ENCODE measurements at regions not wholly inside any gene's neighbourhood (a gene's known extent, or its start where the extent isn't known, plus 50 kb on each side); places are given as distances from the start of the nearest gene placed in this dataset.

GRCh38 chrX:81890521-81890920 lies 688.6 kb downstream of the SH3BGRL start:
- Histone ChIP-seq H3K4me1 (replicated peaks in 1 of 2; ENCODE audit: control insufficient read depth in 2 of 2, insufficient read depth in 2 of 2, low read length in 2 of 2) (no peaks in the 10 kb centered on the region), H3K27ac (ENCODE audit: extremely low read depth, low read depth, low read length) (no peak overlapping the region), H3K36me3 (ENCODE audit: control insufficient read depth, insufficient read depth, low read length) (no peaks in the 10 kb centered on the region), H3K4me3 (no peak overlapping the region), H4K20me1 (replicated peaks; ENCODE audit: control insufficient read depth, insufficient read depth, low read length) (no peaks in the 10 kb centered on the region), H3K27me3 (ENCODE audit: control insufficient read depth in 2 of 2, insufficient read depth in 2 of 2, low read length in 2 of 2) (no peaks in the 10 kb centered on the region), H3K9ac (ENCODE audit: insufficient read depth in 1 of 2, low read depth in 2 of 2, low read length in 2 of 2) (no peak overlapping the region), H3K9me1 (ENCODE audit: control insufficient read depth, insufficient read depth, low read length) (no peaks in the 10 kb centered on the region), H2AFZ (ENCODE audit: low read depth, low read length) (no peak overlapping the region), H3K79me2 (ENCODE audit: control insufficient read depth, insufficient read depth, low read length) (no peaks in the 10 kb centered on the region), H3K4me2 (ENCODE audit: insufficient read depth, low read length) (no peak overlapping the region), H3K9me3 (replicated peaks; ENCODE audit: control insufficient read depth, insufficient read depth, low read depth, low read length) (no peaks in the 10 kb centered on the region)
- BruUV-seq (replicated peaks), result no TSS peak
- in situ Hi-C loops (cut with MboI) (no loop called here), intact Hi-C loops (cut with micrococcal nuclease) (no loop called here)
- CTCF ChIA-PET (ENCODE audit: low intra/inter-chr PET ratio), result no interaction called here
- DNase-seq (ENCODE audit: extremely low read depth in 1 of 4, low spot score in 3 of 4) (peak in 1 of 4 experiments; percentile 5), ATAC-seq (no peak), FAIRE-seq (no peak)
- POLR2A ChIA-PET, result interaction anchor here (0.7 kb wide), 1 partner anchor 696 kb away, joined by 3 read pairs; no protein-coding TSS in a partner anchor
- 0% methylated on average over 1 of the region's 1 CpG for WGBS (ENCODE audit: insufficient coverage, low coverage, missing lambda C conversion rate)
- no peak for TF ChIP-seq ZBTB11 (CRISPR knock-in tag; IDR thresholded peaks at IDR 0.05)
- no peak for TF ChIP-seq PTTG1 (tag; IDR thresholded peaks at IDR 0.05; ENCODE audit: low read depth)
- TF ChIP-seq ZNF639 (CRISPR knock-in tag; conservative IDR thresholded peaks at IDR 0.05 in 1 of 2, IDR thresholded peaks at IDR 0.05 in 1 of 2), result no peak
- no peak for TF ChIP-seq KAT2B (IDR thresholded peaks at IDR 0.05; ENCODE audit: low read depth, low read length)
- TF ChIP-seq DNMT1 (IDR thresholded peaks at IDR 0.05), result no peak
- no peak for TF ChIP-seq CBX1 (IDR thresholded peaks at IDR 0.05; ENCODE audit: low read depth)
- TF ChIP-seq TAL1 (IDR thresholded peaks at IDR 0.05), result no peak
- no peak for TF ChIP-seq ZNF133 (CRISPR knock-in tag; IDR thresholded peaks at IDR 0.05)
- TF ChIP-seq ZNF316 (IDR thresholded peaks at IDR 0.05), result no peak
- TF ChIP-seq PHB (CRISPR knock-in tag; IDR thresholded peaks at IDR 0.05), result no peak
- TF ChIP-seq HNRNPLL (IDR thresholded peaks at IDR 0.05; ENCODE audit: low read depth, low read length, poor library complexity, severe bottlenecking), result no peak
- TF ChIP-seq AFF1 (IDR thresholded peaks at IDR 0.05; ENCODE audit: low read depth in 1 of 2, partially characterized antibody in 2 of 2), result no peak

Measured in K562 (cell line).